Kidney capillary endothelial cell (primary cell): ENCODE measurements at regions not wholly inside any gene's neighbourhood (a gene's known extent, or its start where the extent isn't known, plus 50 kb on each side); places are given as distances from the start of the nearest gene placed in this dataset.
"Not testable (repeated sequence)": the region's sequence is repeated elsewhere in the genome, so short reads cannot be mapped to it uniquely, and the experiment has no call there.

ENCODE experiments used
- DNase-seq: peaks from one replicate; pipeline ENCODE4 v3.0.0-alpha.2; 2018; ENCODE audit warnings: low spot score

- no peak for DNase-seq
These were observed 180.7 kb upstream of the SYNPR start for GRCh38 chr3:63097396-63097795.

- no peak for DNase-seq
These were observed 161.2 kb upstream of the SYNPR start for GRCh38 chr3:63116922-63117321.

GRCh38 chr3:63124090-63124489 lies 154.0 kb upstream of the SYNPR start:
- DNase-seq, result no peak

GRCh38 chr3:63126530-63126929 lies 151.6 kb upstream of the SYNPR start:
- DNase-seq, result no peak

GRCh38 chr3:63128380-63128779 lies 149.7 kb upstream of the SYNPR start:
- no peak for DNase-seq

GRCh38 chr3:63130625-63131024 lies 147.5 kb upstream of the SYNPR start:
- DNase-seq, result no peak

GRCh38 chr3:63132461-63133250 lies 145.5 kb upstream of the SYNPR start:
- no peak for DNase-seq

- DNase-seq, result no peak
These were observed 142.7 kb upstream of the SYNPR start for GRCh38 chr3:63135367-63135766.

- DNase-seq, result not testable (repeated sequence)
These were observed 141.9 kb upstream of the SYNPR start for GRCh38 chr3:63136249-63136648.

GRCh38 chr3:63142681-63143080 lies 135.4 kb upstream of the SYNPR start:
- no peak for DNase-seq

- no peak for DNase-seq
These were observed 132.0 kb upstream of the SYNPR start for GRCh38 chr3:63146154-63146553.

GRCh38 chr3:63150880-63151279 lies 127.2 kb upstream of the SYNPR start:
- DNase-seq, result no peak

GRCh38 chr3:63151897-63152296 lies 126.2 kb upstream of the SYNPR start:
- no peak for DNase-seq

GRCh38 chr3:63159764-63160163 lies 118.3 kb upstream of the SYNPR start:
- DNase-seq, result no peak

GRCh38 chr3:63167113-63167512 lies 111.0 kb upstream of the SYNPR start:
- no peak for DNase-seq

GRCh38 chr3:63168179-63168578 lies 109.9 kb upstream of the SYNPR start:
- no peak for DNase-seq

GRCh38 chr3:63179862-63180522 lies 98.1 kb upstream of the SYNPR start:
- DNase-seq, result no peak

- no peak for DNase-seq
These were observed 85.9 kb upstream of the SYNPR start for GRCh38 chr3:63192248-63192647.

- DNase-seq, result peak; percentile 1
These were observed 84.5 kb upstream of the SYNPR start for GRCh38 chr3:63193647-63194046.

- DNase-seq, result no peak
These were observed 78.5 kb upstream of the SYNPR start for GRCh38 chr3:63199606-63200005.

GRCh38 chr3:63202529-63202928 lies 75.6 kb upstream of the SYNPR start:
- DNase-seq, result no peak

GRCh38 chr3:63207066-63207590 lies 71.0 kb upstream of the SYNPR start:
- no peak for DNase-seq

- no peak for DNase-seq
These were observed 50.0 kb upstream of the SYNPR start for GRCh38 chr3:63228087-63228486.
